Muscle of leg (tissue), 3 donors: ENCODE measurements at regions not wholly inside any gene's neighbourhood (a gene's known extent, or its start where the extent isn't known, plus 50 kb on each side); places are given as distances from the start of the nearest gene placed in this dataset.

Experiments
- DNase-seq: peaks from one replicate; pipeline ENCODE4 v3.0.0; 2013
- H3K27ac ChIP-seq: one replicate; pipeline ENCODE4 v1.5.1; 2013; ENCODE audit warnings: mild to moderate bottlenecking, low read length, control low read depth
- H3K27me3 ChIP-seq: one replicate; pipeline ENCODE4 v1.6.1; 2013; ENCODE audit warnings: low read length; ENCODE audit not compliant: control insufficient read depth, insufficient read depth
- H3K36me3 ChIP-seq: one replicate; pipeline ENCODE4 v1.6.1; 2013; ENCODE audit warnings: low read length; ENCODE audit not compliant: control insufficient read depth, insufficient read depth
- H3K4me1 ChIP-seq: one replicate; pipeline ENCODE4 v1.6.1; 2013; ENCODE audit warnings: low read length; ENCODE audit not compliant: control insufficient read depth, insufficient read depth
- H3K4me3 ChIP-seq: one replicate; pipeline ENCODE4 v1.5.1; 2013; ENCODE audit warnings: low read length, control low read depth
- H3K9me3 ChIP-seq: replicated peaks from 2 replicates; pipeline ENCODE4 v1.6.1; 2013; ENCODE audit warnings: low read depth, low read length; ENCODE audit not compliant: control insufficient read depth
- WGBS: methylation state at CpG from one replicate; pipeline ENCODE4 v1.1.5; 2013; ENCODE audit warnings: missing lambda C conversion rate; ENCODE audit not compliant: insufficient coverage; 5-methylcytosine and 5-hydroxymethylcytosine counted together

DNA sequence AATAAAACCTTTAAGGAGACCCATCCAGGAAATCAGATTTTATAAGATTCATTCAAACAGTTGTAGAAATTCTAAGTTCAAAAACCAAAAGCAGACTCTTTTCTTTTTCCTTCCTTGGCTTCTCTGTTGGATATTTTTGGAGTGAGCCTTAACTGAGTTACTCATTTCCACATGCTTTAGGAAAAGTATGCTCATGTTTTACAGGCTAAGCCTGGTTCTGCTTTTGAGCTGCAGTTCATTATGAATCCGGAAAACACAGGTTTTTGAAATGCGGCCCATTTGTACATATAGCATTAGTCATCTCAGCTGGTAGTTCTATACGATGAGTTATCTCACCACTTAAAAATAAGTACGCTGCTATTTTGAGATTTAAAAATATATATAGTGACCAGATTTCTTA, 156.6 kb upstream of the DMRT1 start:
- Histone ChIP-seq H3K27ac (peak overlapping the region; percentile 81), H3K4me1 (peaks cover 7% of the 10 kb centered on the region), H3K36me3 (no peaks in the 10 kb centered on the region), H3K4me3 (no peak overlapping the region), H3K27me3 (no peaks in the 10 kb centered on the region), H3K9me3 (no peaks in the 10 kb centered on the region)
- peak; percentile 92 for DNase-seq
- WGBS = no CpG with 5 or more reads among the region's 4 CpGs

DNA sequence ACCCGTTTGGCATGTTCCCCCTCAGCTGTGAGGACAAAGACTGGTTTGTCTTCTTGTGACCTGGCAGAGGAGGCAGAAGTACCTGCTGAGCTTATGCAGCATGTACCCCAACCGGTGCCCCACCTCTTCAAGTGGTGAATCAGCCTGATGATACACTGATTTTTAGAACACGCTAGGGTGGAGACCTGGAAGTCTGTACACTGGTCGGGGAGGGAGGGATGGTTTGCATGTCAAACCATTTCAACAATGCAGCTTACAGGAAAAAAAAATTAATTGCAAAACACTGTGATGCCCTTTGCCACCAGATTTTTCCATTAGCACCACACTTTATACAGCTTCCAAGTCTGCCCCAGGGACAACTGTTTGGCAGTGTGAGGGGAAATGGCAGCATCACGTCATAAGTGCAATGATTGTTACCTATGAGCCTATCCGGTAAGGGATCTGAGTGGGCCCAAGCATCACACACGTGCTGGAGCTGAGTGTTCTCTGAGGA, 155.1 kb upstream of the DMRT1 start:
- H3K36me3 ChIP-seq = no peaks in the 10 kb centered on the region
- H3K4me1 ChIP-seq = peaks cover 7% of the 10 kb centered on the region
- DNase-seq = no peak
- no peaks in the 10 kb centered on the region for H3K9me3 ChIP-seq
- no peaks in the 10 kb centered on the region for H3K27me3 ChIP-seq
- 68% methylated on average over 4 of the region's 7 CpGs for WGBS
- H3K4me3 ChIP-seq = no peak overlapping the region
- no peak overlapping the region for H3K27ac ChIP-seq

DNA sequence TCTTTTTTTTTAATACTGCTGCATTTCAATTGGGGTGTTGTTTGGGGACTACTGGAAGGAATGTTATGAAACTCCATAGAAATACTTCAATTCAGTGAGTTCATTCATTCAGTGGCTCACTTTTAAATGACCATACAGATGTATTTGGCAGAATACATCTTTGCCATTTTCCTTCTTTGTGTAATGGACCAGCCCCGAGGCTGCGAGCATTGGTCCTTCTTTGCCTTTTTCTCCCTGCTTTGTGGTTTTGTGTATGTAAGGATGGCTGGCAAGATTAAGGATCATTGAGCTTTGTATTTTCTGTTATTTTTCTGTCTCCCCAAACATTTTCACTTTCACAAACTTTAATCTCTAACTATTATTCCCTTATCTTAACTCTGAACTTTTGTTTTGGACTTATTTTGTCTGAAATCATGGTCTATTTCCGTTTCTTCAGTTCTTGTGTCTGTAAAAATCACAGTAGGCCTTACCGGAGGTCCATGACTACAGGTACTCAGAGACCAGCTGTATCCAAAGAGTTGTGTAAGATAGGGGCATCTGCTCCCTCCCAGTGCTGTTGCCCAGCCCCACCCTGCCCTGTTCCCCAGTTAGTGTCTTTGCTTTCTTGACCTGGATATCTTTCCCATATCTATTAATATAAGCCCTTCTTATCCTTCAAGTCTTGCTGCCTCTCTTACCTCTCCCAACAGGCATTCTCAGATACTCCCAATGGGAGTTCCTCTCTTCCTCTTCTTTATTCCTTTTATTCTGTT, 154.3 kb upstream of the DMRT1 start:
- DNase-seq = no peak
- Histone ChIP-seq H3K36me3 (no peaks in the 10 kb centered on the region), H3K4me1 (peaks cover 12% of the 10 kb centered on the region), H3K27me3 (no peaks in the 10 kb centered on the region), H3K9me3 (no peaks in the 10 kb centered on the region), H3K4me3 (no peak overlapping the region), H3K27ac (no peak overlapping the region)
- 100% methylated on average over 2 of the region's 4 CpGs for WGBS

DNA sequence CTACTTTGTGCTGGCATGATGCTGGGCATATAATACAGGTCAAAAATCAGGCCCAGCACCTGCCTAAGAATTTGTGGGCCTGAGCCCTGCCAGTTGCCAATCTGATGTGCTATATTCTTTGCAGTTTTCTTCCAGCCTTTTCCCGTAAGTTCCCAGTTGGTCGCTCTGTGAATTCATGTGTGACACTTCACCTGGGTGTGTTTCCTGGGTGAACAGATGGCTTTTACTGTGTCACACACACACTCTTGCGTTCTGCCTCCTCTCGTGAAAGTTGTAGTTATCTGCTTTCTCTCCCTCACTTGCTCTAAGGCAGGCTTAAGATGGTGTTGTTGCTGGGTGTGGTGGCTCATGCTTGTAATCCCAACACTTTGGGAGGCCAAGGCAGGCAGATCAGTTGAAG, 153.5 kb upstream of the DMRT1 start:
- Histone ChIP-seq H3K9me3 (no peaks in the 10 kb centered on the region), H3K4me1 (peaks cover 16% of the 10 kb centered on the region), H3K27me3 (no peaks in the 10 kb centered on the region), H3K4me3 (no peak overlapping the region), H3K36me3 (no peaks in the 10 kb centered on the region), H3K27ac (no peak overlapping the region)
- WGBS = no CpG with 5 or more reads among the region's 4 CpGs
- DNase-seq = no peak

DNA sequence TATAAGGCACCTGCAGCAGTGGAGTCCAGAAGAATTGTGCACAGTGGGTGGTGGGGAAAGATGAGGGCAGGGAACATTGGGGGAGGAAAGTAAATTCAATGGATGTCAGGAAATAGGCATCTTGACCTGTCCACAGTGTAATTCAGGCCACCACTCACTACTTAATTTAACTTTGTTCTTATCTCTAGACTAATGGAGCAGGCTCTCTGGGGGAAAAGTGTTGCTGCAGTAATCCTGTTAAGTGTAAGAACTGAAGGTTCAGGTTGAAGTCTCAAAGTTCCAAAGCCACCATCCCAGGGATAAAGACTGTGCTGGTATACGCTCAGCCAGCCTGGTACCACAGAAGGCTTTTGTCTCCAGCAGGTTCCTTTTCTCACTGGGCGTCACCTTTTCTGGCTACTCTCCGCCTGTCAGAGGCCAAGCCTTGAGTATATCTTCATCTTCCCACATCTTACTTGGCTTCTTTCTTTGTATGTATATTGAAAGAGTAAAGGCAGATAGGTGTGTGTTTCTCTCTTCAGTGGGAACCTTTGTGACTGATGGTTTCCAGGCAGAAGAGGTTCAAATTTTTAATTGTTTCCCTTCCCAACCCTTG, 150.9 kb upstream of the DMRT1 start:
- Histone ChIP-seq H3K27ac (no peak overlapping the region), H3K4me3 (no peak overlapping the region), H3K27me3 (no peaks in the 10 kb centered on the region), H3K4me1 (peaks cover 29% of the 10 kb centered on the region), H3K36me3 (no peaks in the 10 kb centered on the region), H3K9me3 (no peaks in the 10 kb centered on the region)
- DNase-seq = no peak
- WGBS = no CpG with 5 or more reads among the region's 3 CpGs

DNA sequence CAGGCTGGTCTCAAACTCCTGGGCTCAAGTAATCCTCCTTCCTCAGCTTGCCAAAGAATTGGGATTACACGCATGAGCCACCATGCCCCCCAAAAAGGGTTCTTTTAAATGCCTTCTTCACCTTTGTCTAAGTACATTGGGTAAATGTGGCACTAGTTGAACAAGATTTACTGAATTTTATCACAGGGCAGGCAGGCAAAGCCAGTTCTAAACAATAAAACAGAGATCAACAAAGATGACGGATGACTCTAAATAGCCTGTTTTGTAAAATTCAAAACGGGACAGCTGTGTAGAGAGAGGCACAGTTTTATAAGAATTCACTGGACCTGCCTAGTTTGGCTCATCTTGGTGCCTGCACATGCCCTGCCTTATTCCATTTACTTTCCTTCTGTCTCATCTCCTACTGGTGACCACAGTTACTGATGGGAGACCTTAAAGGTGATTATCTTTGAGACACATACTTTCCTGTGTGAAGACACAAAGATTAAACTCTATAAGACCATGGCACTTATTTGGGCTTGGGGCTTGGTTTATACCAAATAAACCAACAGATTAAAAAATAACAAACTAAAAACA, 149.6 kb upstream of the DMRT1 start:
- DNase-seq = no peak
- no CpG with 5 or more reads among the region's 3 CpGs for WGBS
- no peak overlapping the region for H3K4me3 ChIP-seq
- H3K9me3 ChIP-seq = no peaks in the 10 kb centered on the region
- no peaks in the 10 kb centered on the region for H3K36me3 ChIP-seq
- no peaks in the 10 kb centered on the region for H3K27me3 ChIP-seq
- H3K4me1 ChIP-seq = peaks cover 39% of the 10 kb centered on the region
- peak overlapping the region; percentile 52 for H3K27ac ChIP-seq

DNA sequence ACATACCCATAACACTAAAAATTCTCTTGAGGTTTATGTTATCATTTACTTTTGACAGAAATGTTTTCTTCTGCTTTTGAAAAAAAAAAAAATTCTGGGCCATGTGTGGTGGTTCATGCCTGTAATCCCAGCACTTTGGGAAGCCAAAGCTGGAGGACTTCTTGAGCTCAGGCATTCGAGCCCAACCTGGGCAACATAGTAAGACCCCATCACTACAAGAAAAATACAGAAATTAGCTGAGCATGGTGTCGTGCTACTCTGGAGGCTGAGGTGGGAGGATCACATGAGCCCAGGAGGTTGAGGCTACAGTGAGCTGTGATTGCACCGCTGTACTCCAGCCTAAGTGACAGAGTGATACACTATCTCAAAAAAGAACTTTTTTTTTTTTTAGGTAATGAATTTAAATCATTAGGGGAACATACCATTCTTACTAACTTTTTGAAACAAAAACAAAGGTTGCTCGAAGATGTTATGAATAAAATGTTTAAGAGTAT, 148.8 kb upstream of the DMRT1 start:
- no peak for DNase-seq
- no peaks in the 10 kb centered on the region for H3K27me3 ChIP-seq
- H3K9me3 ChIP-seq = no peaks in the 10 kb centered on the region
- peaks cover 42% of the 10 kb centered on the region for H3K4me1 ChIP-seq
- no peak overlapping the region for H3K4me3 ChIP-seq
- no peaks in the 10 kb centered on the region for H3K36me3 ChIP-seq
- no CpG with 5 or more reads among the region's 4 CpGs for whole genome bisulfite sequencing
- H3K27ac ChIP-seq = peak overlapping the region; percentile 91

DNA sequence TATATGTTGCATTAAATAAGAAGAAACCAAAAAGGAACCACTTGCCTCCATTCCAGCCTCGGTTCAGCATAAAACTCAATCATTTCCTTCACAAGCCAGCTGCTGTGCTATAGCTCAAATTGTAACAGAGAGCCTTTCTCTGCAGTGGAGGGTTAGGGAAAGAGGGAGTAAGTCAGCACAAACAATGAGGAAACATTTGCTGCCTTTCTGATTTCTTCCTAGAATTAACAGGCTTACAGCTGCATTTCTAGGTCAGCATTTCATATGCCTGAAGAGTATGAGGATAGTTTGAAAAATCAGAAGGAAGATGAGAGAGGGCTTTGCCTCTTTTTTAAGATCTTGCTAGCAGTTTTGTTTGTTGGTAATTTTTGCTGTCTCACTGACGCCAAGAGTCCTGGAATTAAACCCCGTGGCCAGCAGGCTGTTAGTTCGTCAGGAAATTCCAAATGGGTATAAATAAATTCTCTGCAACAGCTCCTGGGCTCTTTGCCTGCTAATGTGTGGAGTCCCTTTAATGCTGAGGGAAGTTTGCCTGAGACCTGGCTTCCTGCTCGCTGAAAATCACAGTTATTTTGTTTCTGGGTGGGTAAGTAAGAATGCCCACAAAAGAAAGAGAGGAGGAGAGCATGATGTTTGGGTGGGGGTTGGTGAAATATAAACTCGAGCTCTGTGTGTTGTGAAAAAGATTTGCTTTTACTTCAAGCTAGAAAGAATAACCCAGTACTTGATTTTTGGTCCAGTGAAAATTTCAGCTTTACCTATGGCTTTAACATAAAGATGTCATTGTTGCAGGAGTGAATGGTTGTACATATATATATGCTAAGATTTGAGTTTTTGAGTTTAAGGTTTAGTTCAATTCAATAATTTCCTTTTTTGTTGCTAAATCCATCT, 148.1 kb upstream of the DMRT1 start:
- H3K9me3 ChIP-seq = no peaks in the 10 kb centered on the region
- 0% methylated on average over 3 of the region's 6 CpGs for WGBS
- peaks cover 42% of the 10 kb centered on the region for H3K4me1 ChIP-seq
- H3K36me3 ChIP-seq = no peaks in the 10 kb centered on the region
- no peaks in the 10 kb centered on the region for H3K27me3 ChIP-seq
- H3K4me3 ChIP-seq = peak overlapping the region; percentile 1
- peak overlapping the region; percentile 91 for H3K27ac ChIP-seq
- DNase-seq = peak; percentile 95

DNA sequence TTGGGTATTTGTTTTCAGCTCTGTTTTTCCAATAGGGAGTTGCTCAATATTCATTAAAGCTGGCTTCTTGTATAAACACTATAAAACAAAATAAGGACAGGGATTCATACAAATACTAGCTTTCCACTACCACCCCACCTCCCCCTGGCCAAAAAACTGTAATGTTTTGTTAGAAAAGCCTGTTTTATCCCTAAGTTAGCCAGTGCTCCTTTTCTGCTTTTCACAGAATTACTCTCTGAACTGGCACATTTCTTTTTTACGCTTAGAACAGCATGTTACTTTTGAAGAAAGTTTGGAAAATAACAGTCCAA, 147.4 kb upstream of the DMRT1 start:
- peak; percentile 60 for DNase-seq
- Histone ChIP-seq H3K4me1 (peaks cover 42% of the 10 kb centered on the region), H3K27ac (peak overlapping the region; percentile 91), H3K36me3 (no peaks in the 10 kb centered on the region), H3K27me3 (no peaks in the 10 kb centered on the region), H3K4me3 (peak overlapping the region; percentile 1), H3K9me3 (no peaks in the 10 kb centered on the region)
- no CpG with 5 or more reads among the region's 1 CpG for WGBS
